ENCODE measurements at regions not wholly inside any gene's neighbourhood (a gene's known extent, or its start where the extent isn't known, plus 50 kb on each side); places are given as distances from the start of the nearest gene placed in this dataset.

- TF ChIP-seq CCDC6 (CRISPR knock-in tag; IDR thresholded peaks at IDR 0.05) (no peak), NFIC (IDR thresholded peaks at IDR 0.05; ENCODE audit: low read length) (no peak), SMARCC2 (IDR thresholded peaks at IDR 0.05) (no peak), MYNN (CRISPR knock-in tag; IDR thresholded peaks at IDR 0.05; ENCODE audit: low read depth) (no peak), ZNF205 (CRISPR knock-in tag; IDR thresholded peaks at IDR 0.05) (no peak), DBP (CRISPR knock-in tag; IDR thresholded peaks at IDR 0.05; ENCODE audit: not compliant biosample characterization) (no peak), ZNF558 (CRISPR knock-in tag; IDR thresholded peaks at IDR 0.05; ENCODE audit: borderline replicate concordance) (no peak), POLR2AphosphoS5 (IDR thresholded peaks at IDR 0.05; ENCODE audit: low read depth, low read length) (no peak), CREB3 (CRISPR knock-in tag; IDR thresholded peaks at IDR 0.05) (no peak), ETV6 (CRISPR knock-in tag; conservative IDR thresholded peaks at IDR 0.05) (no peak), POLR2A (IDR thresholded peaks at IDR 0.05; ENCODE audit: insufficient read depth in 1 of 2, low read depth in 2 of 2, low read length in 2 of 2) (no peak), ARNTL (CRISPR knock-in tag; IDR thresholded peaks at IDR 0.05) (no peak), EP300 (IDR thresholded peaks at IDR 0.05; ENCODE audit: low read depth in 2 of 2, low read length in 2 of 2) (no peak), EP300 (CRISPR knock-in tag; IDR thresholded peaks at IDR 0.05; ENCODE audit: borderline replicate concordance) (no peak), ZNF274 (CRISPR knock-in tag; IDR thresholded peaks at IDR 0.05) (no peak)
Measured at GRCh38 chr2:103942199-103942598, 911.7 kb upstream of the POU3F3 start.

Measured in HepG2 (cell line).